Peyer's patch (tissue), 4 donors: ENCODE measurements at regions not wholly inside any gene's neighbourhood (a gene's known extent, or its start where the extent isn't known, plus 50 kb on each side); places are given as distances from the start of the nearest gene placed in this dataset.

Source experiments
- CTCF ChIP-seq, 6 experiments: fragments of 450-650 bp in 4 of 6; fragments of 200-600 bp in 2 of 6; sonication (generic) in 1 of 6; IDR thresholded peaks; one replicate each; pipeline ENCODE4 v1.5.1; 2017 to 2019; ENCODE audit warnings: antibody characterized with exemption in 6 of 6, mild to moderate bottlenecking in 3 of 6, moderate library complexity in 1 of 6
- POLR2A ChIP-seq, 2 donors: fragments of 450-650 bp; IDR thresholded peaks; one replicate each; pipeline ENCODE4 v1.5.1; 2017; ENCODE audit warnings: antibody characterized with exemption in 2 of 2, mild to moderate bottlenecking in 2 of 2, moderate library complexity in 2 of 2

DNA sequence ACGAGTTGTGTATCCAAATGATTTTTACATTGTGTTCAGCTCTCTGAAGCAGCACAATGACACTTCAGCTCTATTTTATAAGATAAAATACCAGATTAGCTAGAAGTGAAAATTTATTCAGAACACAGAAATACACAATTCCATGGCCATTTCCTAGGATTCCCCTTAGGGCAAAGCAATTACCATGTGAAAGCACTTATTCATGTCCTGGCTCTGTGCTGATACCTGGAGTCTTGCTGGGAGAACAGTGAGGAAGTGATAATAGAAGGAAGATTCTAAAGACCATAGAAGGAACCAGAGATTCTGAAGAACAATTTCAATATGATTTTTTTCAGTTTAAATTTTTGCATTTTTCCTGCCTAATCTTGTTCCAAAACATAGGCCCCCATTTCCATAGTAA lies 657.4 kb upstream of the ZWINT start:
- TF ChIP-seq CTCF (IDR thresholded peaks at IDR 0.05) (no peak), POLR2A (IDR thresholded peaks at IDR 0.05) (no peak)
